Smooth muscle cell (in vitro differentiated cells): ENCODE measurements at regions not wholly inside any gene's neighbourhood (a gene's known extent, or its start where the extent isn't known, plus 50 kb on each side); places are given as distances from the start of the nearest gene placed in this dataset.

Source experiments
- DNase-seq: peaks from one replicate; lab custom pipeline; 2025; ENCODE audit not compliant: unreplicated experiment; lab: John Stamatoyannopoulos, UW
- H2AFZ ChIP-seq: fragments of 200-600 bp; sonication (generic); 2 replicates; pipeline ENCODE4 v1.6.0; 2016; ENCODE audit warnings: antibody characterized with exemption, low read depth, mild to moderate bottlenecking
- H3F3A ChIP-seq: fragments of 200-600 bp; sonication (generic); 2 replicates; pipeline ENCODE4 v1.6.0; 2017; ENCODE audit warnings: antibody characterized with exemption, low read depth
- H3K27ac ChIP-seq: fragments of 200-600 bp; sonication (generic); 2 replicates; pipeline ENCODE4 v1.5.1; 2016; ENCODE audit warnings: low read depth, mild to moderate bottlenecking
- H3K27me3 ChIP-seq: fragments of 200-600 bp; sonication (generic); 2 replicates; pipeline ENCODE4 v1.6.1; 2016; ENCODE audit warnings: low read depth, mild to moderate bottlenecking
- H3K36me3 ChIP-seq: fragments of 200-600 bp; sonication (generic); 2 replicates; pipeline ENCODE4 v1.5.1; 2016; ENCODE audit warnings: low read depth
- H3K4me1 ChIP-seq: fragments of 200-600 bp; sonication (generic); 2 replicates; pipeline ENCODE4 v1.5.1; 2016; ENCODE audit warnings: low read depth
- H3K4me2 ChIP-seq: fragments of 200-600 bp; sonication (generic); 2 replicates; pipeline ENCODE4 v1.6.0; 2016; ENCODE audit warnings: mild to moderate bottlenecking
- H3K4me3 ChIP-seq: fragments of 200-600 bp; sonication (generic); 2 replicates; pipeline ENCODE4 v1.5.1; 2016; ENCODE audit warnings: mild to moderate bottlenecking
- H3K79me2 ChIP-seq: fragments of 200-600 bp; sonication (generic); 2 replicates; pipeline ENCODE4 v1.6.0; 2016; ENCODE audit warnings: low read depth, mild to moderate bottlenecking
- H3K9ac ChIP-seq: fragments of 200-600 bp; sonication (generic); 2 replicates; pipeline ENCODE4 v1.6.0; 2016; ENCODE audit warnings: low read depth
- H3K9me3 ChIP-seq: fragments of 200-600 bp; sonication (generic); replicated peaks from 2 replicates; pipeline ENCODE4 v1.5.1; 2016; ENCODE audit warnings: low read depth
- H4K20me1 ChIP-seq: fragments of 200-600 bp; sonication (generic); 2 replicates; pipeline ENCODE4 v1.6.0; 2016; ENCODE audit warnings: low read depth
- CTCF ChIP-seq: fragments of 200-600 bp; sonication (generic); IDR thresholded peaks from 2 replicates; pipeline ENCODE4 v1.5.1; 2017; ENCODE audit warnings: borderline replicate concordance, mild to moderate bottlenecking, antibody characterized with exemption; ENCODE audit not compliant: insufficient read depth, poor library complexity, severe bottlenecking
- WGBS: methylation state at CpG from one replicate; pipeline ENCODE4 v1.1.7; 2016; ENCODE audit warnings: low lambda C conversion rate; 5-methylcytosine and 5-hydroxymethylcytosine counted together

GRCh38 chr4:125008676-125009075 lies 296.1 kb upstream of the ANKRD50 start:
- Histone ChIP-seq H3K4me1 (no peaks in the 10 kb centered on the region), H3K27me3 (no peaks in the 10 kb centered on the region), H4K20me1 (no peaks in the 10 kb centered on the region), H3K36me3 (no peaks in the 10 kb centered on the region), H3K27ac (no peak overlapping the region), H3K79me2 (no peaks in the 10 kb centered on the region), H3K4me2 (no peak overlapping the region), H3F3A (no peaks in the 10 kb centered on the region), H3K9me3 (no peaks in the 10 kb centered on the region), H3K4me3 (no peak overlapping the region), H3K9ac (no peak overlapping the region), H2AFZ (no peak overlapping the region)
- DNase-seq = no peak
- TF ChIP-seq CTCF = no peak
- 87% methylated on average over 1 of the region's 1 CpG for WGBS

GRCh38 chr4:125004676-125005075 lies 292.1 kb upstream of the ANKRD50 start:
- Histone ChIP-seq H3K4me2 (no peak overlapping the region), H4K20me1 (no peaks in the 10 kb centered on the region), H3F3A (no peaks in the 10 kb centered on the region), H3K9me3 (no peaks in the 10 kb centered on the region), H3K79me2 (no peaks in the 10 kb centered on the region), H3K4me3 (no peak overlapping the region), H3K36me3 (no peaks in the 10 kb centered on the region), H3K9ac (no peak overlapping the region), H2AFZ (no peak overlapping the region), H3K27me3 (no peaks in the 10 kb centered on the region), H3K4me1 (no peaks in the 10 kb centered on the region), H3K27ac (no peak overlapping the region)
- no peak for TF ChIP-seq CTCF
- WGBS = 98% methylated on average over 3 of the region's 3 CpGs
- no peak for DNase-seq

- Histone ChIP-seq H3K4me3 (no peak overlapping the region), H3K27ac (no peak overlapping the region), H3K9me3 (no peaks in the 10 kb centered on the region), H3K9ac (no peak overlapping the region), H3K27me3 (no peaks in the 10 kb centered on the region), H3K4me1 (no peaks in the 10 kb centered on the region), H4K20me1 (no peaks in the 10 kb centered on the region), H3K4me2 (no peak overlapping the region), H3K36me3 (no peaks in the 10 kb centered on the region), H3K79me2 (no peaks in the 10 kb centered on the region), H2AFZ (no peak overlapping the region), H3F3A (no peaks in the 10 kb centered on the region)
- TF ChIP-seq CTCF = no peak
- WGBS = 94% methylated on average over 3 of the region's 3 CpGs
- DNase-seq = no peak
Observed at GRCh38 chr4:125003840-125004239, 291.3 kb upstream of the ANKRD50 start.

- Histone ChIP-seq H3K9ac (no peak overlapping the region), H3F3A (no peaks in the 10 kb centered on the region), H3K4me2 (no peak overlapping the region), H3K27ac (no peak overlapping the region), H3K27me3 (no peaks in the 10 kb centered on the region), H3K9me3 (no peaks in the 10 kb centered on the region), H4K20me1 (no peaks in the 10 kb centered on the region), H3K4me3 (no peak overlapping the region), H3K4me1 (no peaks in the 10 kb centered on the region), H3K79me2 (no peaks in the 10 kb centered on the region), H3K36me3 (no peaks in the 10 kb centered on the region), H2AFZ (no peak overlapping the region)
- DNase-seq = no peak
- TF ChIP-seq CTCF = no peak
Observed at GRCh38 chr4:124997991-124998390, 285.5 kb upstream of the ANKRD50 start.
